NOMO-1 treated with dmso at 0.1 percent for 144 hours (cell line): ENCODE measurements at regions not wholly inside any gene's neighbourhood (a gene's known extent, or its start where the extent isn't known, plus 50 kb on each side); places are given as distances from the start of the nearest gene placed in this dataset.
"Not testable (repeated sequence)": the region's sequence is repeated elsewhere in the genome, so short reads cannot be mapped to it uniquely, and the experiment has no call there.

Experiments
- DNase-seq: peaks from one replicate; lab custom pipeline; 2025; ENCODE audit not compliant: unreplicated experiment; lab: John Stamatoyannopoulos, UW

GRCh38 chr6:63440594-63440993 is 120.8 kb upstream of the LGSN start:
- no peak for DNase-seq

GRCh38 chr6:63441266-63441956 is 121.6 kb upstream of the LGSN start:
- no peak for DNase-seq

- DNase-seq: no peak
Measured at GRCh38 chr6:63442870-63443269, 123.1 kb upstream of the LGSN start.

GRCh38 chr6:63444768-63445167 is 125.0 kb upstream of the LGSN start:
- DNase-seq: no peak

- DNase-seq: no peak
Measured at GRCh38 chr6:63446405-63446804, 125.9 kb upstream of the LOC128125822 start.

GRCh38 chr6:63447134-63447533 is 125.1 kb upstream of the LOC128125822 start:
- DNase-seq: no peak

- no peak for DNase-seq
Measured at GRCh38 chr6:63448229-63448628, 124.1 kb upstream of the LOC128125822 start.

- no peak for DNase-seq
Measured at GRCh38 chr6:63449714-63450113, 122.6 kb upstream of the LOC128125822 start.

GRCh38 chr6:63451238-63451637 is 121.0 kb upstream of the LOC128125822 start:
- DNase-seq: no peak

GRCh38 chr6:63452125-63452524 is 120.2 kb upstream of the LOC128125822 start:
- DNase-seq: no peak

- no peak for DNase-seq
Measured at GRCh38 chr6:63456734-63457133, 115.5 kb upstream of the LOC128125822 start.

GRCh38 chr6:63458480-63459115 is 113.7 kb upstream of the LOC128125822 start:
- no peak for DNase-seq

- DNase-seq: no peak
Measured at GRCh38 chr6:63459814-63460213, 112.5 kb upstream of the LOC128125822 start.

GRCh38 chr6:63460971-63461370 is 111.3 kb upstream of the LOC128125822 start:
- no peak for DNase-seq

GRCh38 chr6:63464060-63464459 is 108.2 kb upstream of the LOC128125822 start:
- no peak for DNase-seq

GRCh38 chr6:63465750-63466149 is 106.5 kb upstream of the LOC128125822 start:
- no peak for DNase-seq

GRCh38 chr6:63466242-63466733 is 106.0 kb upstream of the LOC128125822 start:
- DNase-seq: no peak

- no peak for DNase-seq
Measured at GRCh38 chr6:63467247-63467954, 104.9 kb upstream of the LOC128125822 start.

GRCh38 chr6:63471145-63471544 is 101.1 kb upstream of the LOC128125822 start:
- not testable (repeated sequence) for DNase-seq

- DNase-seq: no peak
Measured at GRCh38 chr6:63471654-63472053, 100.6 kb upstream of the LOC128125822 start.

- no peak for DNase-seq
Measured at GRCh38 chr6:63475707-63476106, 96.6 kb upstream of the LOC128125822 start.

GRCh38 chr6:63476302-63476701 is 96.0 kb upstream of the LOC128125822 start:
- DNase-seq: no peak
